Gastroesophageal sphincter (tissue), 3 donors: ENCODE measurements at regions not wholly inside any gene's neighbourhood (a gene's known extent, or its start where the extent isn't known, plus 50 kb on each side); places are given as distances from the start of the nearest gene placed in this dataset.
"Not testable (repeated sequence)": the region's sequence is repeated elsewhere in the genome, so short reads cannot be mapped to it uniquely, and the experiment has no call there.

ENCODE experiments used
- CTCF ChIP-seq, 4 experiments: fragments of 200-600 bp in 2 of 4; fragments of 450-650 bp in 2 of 4; sonication (generic) in 1 of 4; IDR thresholded peaks; one replicate each; pipeline ENCODE4 v1.5.1; 2017 to 2019; ENCODE audit warnings: antibody characterized with exemption in 4 of 4, mild to moderate bottlenecking in 2 of 4, moderate library complexity in 2 of 4
- EP300 ChIP-seq: sonication (generic); formaldehyde crosslinking; IDR thresholded peaks from one replicate; pipeline ENCODE4 v1.6.1; 2017; ENCODE audit warnings: antibody characterized with exemption, mild to moderate bottlenecking
- POLR2AphosphoS5 ChIP-seq: sonication (generic); formaldehyde crosslinking; IDR thresholded peaks from one replicate; pipeline ENCODE4 v1.6.1; 2017; ENCODE audit warnings: antibody characterized with exemption

- TF ChIP-seq CTCF (IDR thresholded peaks at IDR 0.05); EP300; POLR2AphosphoS5: not testable (repeated sequence)
Measured at GRCh38 chr1:189225794-189226145, 1251.9 kb downstream of the BRINP3 start.
